A549 (cell line): ENCODE measurements at regions not wholly inside any gene's neighbourhood (a gene's known extent, or its start where the extent isn't known, plus 50 kb on each side); places are given as distances from the start of the nearest gene placed in this dataset.

Experiments used
- ATAC-seq, 2 experiments: fragments of 200-7000 bp in 1 of 2; fragments of >200 bp in 1 of 2; cut with Nextera tagmentation in 1 of 2; cut with Tn5 transposase in 1 of 2; 3 replicates each; pipeline versions ENCODE4 v1.8.0 to v1.9.1; 2018 to 2020; ENCODE audit warnings: mild to moderate bottlenecking in 1 of 2, moderate library complexity in 1 of 2
- CTCF ChIA-PET: fragments of 300-600 bp; sonication (Branson Sonifier 250); formaldehyde crosslinking; extraction: SDS; loops from one replicate; lab custom pipeline; 2021; ENCODE audit warnings: antibody characterized with exemption, inconsistent platforms; lab: Yijun Ruan, JAX
- POLR2A ChIA-PET: fragments of 350-600 bp; formaldehyde crosslinking; extraction: SDS; loops from one replicate; lab custom pipeline; 2021; ENCODE audit warnings: antibody characterized with exemption, inconsistent platforms; lab: Yijun Ruan, JAX
- DNase-seq, 2 experiments: peaks; one replicate each; pipeline versions ENCODE4 v3.0.0 to v3.0.0-alpha.2; 2011 to 2016; ENCODE audit warnings: low read depth in 1 of 2, low spot score in 1 of 2
- FAIRE-seq: peaks from 2 replicates; lab custom pipeline; 2011; peaks lifted over from hg19 to GRCh38; lab: Jason Lieb, UNC
- H3K27ac ChIP-seq, 2 experiments: fragments of >200 bp; sonication (Bioruptor Twin); formaldehyde crosslinking; 3 replicates each; pipeline ENCODE4 v1.5.1; 2016 to 2017
- H3K4me1 ChIP-seq: fragments of >200 bp; sonication (Bioruptor Twin); formaldehyde crosslinking; 3 replicates; pipeline ENCODE4 v1.6.1; 2016
- H3K4me2 ChIP-seq: fragments of >200 bp; sonication (Bioruptor Twin); formaldehyde crosslinking; 3 replicates; pipeline ENCODE4 v1.6.1; 2016
- H3K4me3 ChIP-seq: fragments of >200 bp; sonication (Bioruptor Twin); formaldehyde crosslinking; 3 replicates; pipeline ENCODE4 v1.5.1; 2016
- H3K9me3 ChIP-seq: fragments of >200 bp; sonication (Bioruptor Twin); formaldehyde crosslinking; 3 replicates; pipeline ENCODE4 v1.6.1; 2016
- EHF ChIP-seq: fragments of 250-450 bp; sonication (Bioruptor Pico); IDR thresholded peaks from 2 replicates; pipeline ENCODE4 v1.5.0; 2020; ENCODE audit warnings: mild to moderate bottlenecking
- EP300 ChIP-seq, 2 experiments: fragments of >200 bp; sonication (Bioruptor Twin); formaldehyde crosslinking; IDR thresholded peaks; 2 replicates in 1 of 2; 3 replicates in 1 of 2; pipeline ENCODE4 v1.6.1; 2016 to 2017
- ESRRA ChIP-seq: fragments of 150-350 bp; IDR thresholded peaks from 2 replicates; pipeline ENCODE4 v1.6.1; 2014; ENCODE audit warnings: mild to moderate bottlenecking, low read length, borderline replicate concordance
- FOXS1 ChIP-seq: fragments of 250-450 bp; sonication (Bioruptor Pico); IDR thresholded peaks from 2 replicates; pipeline ENCODE4 v1.5.0; 2020; ENCODE audit warnings: mild to moderate bottlenecking, moderate library complexity
- HOXB13 ChIP-seq: fragments of 250-450 bp; sonication (Bioruptor Pico); IDR thresholded peaks from 2 replicates; pipeline ENCODE4 v1.5.0; 2020; ENCODE audit warnings: low read depth, mild to moderate bottlenecking, moderate library complexity
- HOXB5 ChIP-seq: fragments of 250-450 bp; sonication (Bioruptor Pico); IDR thresholded peaks from 2 replicates; pipeline ENCODE4 v1.5.0; 2020; ENCODE audit warnings: mild to moderate bottlenecking, moderate library complexity
- KDM1A ChIP-seq: fragments of 200-600 bp; sonication (generic); IDR thresholded peaks from 2 replicates; pipeline ENCODE4 v1.6.1; 2016; ENCODE audit warnings: low read depth, mild to moderate bottlenecking
- MYC ChIP-seq: IDR thresholded peaks from 2 replicates; pipeline ENCODE4 v1.6.1; 2012; ENCODE audit warnings: mild to moderate bottlenecking, inconsistent platforms, low read length, improper control_type of control experiment, borderline replicate concordance
- NPAS2 ChIP-seq: fragments of 250-450 bp; sonication (Bioruptor Pico); IDR thresholded peaks from 2 replicates; pipeline ENCODE4 v1.8.0; 2022; ENCODE audit warnings: mild to moderate bottlenecking, moderate library complexity, borderline replicate concordance
- NR3C1 ChIP-seq: fragments of >200 bp; sonication (Bioruptor Twin); formaldehyde crosslinking; IDR thresholded peaks from 3 replicates; pipeline ENCODE4 v1.6.1; 2017
- POLR2A ChIP-seq: IDR thresholded peaks from 2 replicates; pipeline ENCODE4 v1.6.1; 2012; ENCODE audit warnings: mild to moderate bottlenecking, low read length
- RARB ChIP-seq: fragments of 250-450 bp; sonication (Bioruptor Pico); IDR thresholded peaks from 2 replicates; pipeline ENCODE4 v1.8.0; 2021; ENCODE audit warnings: mild to moderate bottlenecking, moderate library complexity
- SREBF2 ChIP-seq: fragments of 450-650 bp; IDR thresholded peaks from 2 replicates; pipeline ENCODE4 v1.6.1; 2014; ENCODE audit warnings: mild to moderate bottlenecking, moderate library complexity
- TP53 ChIP-seq: fragments of 250-450 bp; sonication (Bioruptor Pico); IDR thresholded peaks from 2 replicates; pipeline ENCODE4 v1.5.0; 2021; ENCODE audit warnings: mild to moderate bottlenecking, moderate library complexity
- USF2 ChIP-seq: fragments of 450-650 bp; IDR thresholded peaks from 2 replicates; pipeline ENCODE4 v1.6.1; 2014; ENCODE audit warnings: antibody characterized with exemption
- WGBS: methylation state at CpG from one replicate; pipeline ENCODE4 v1.1.6; 2017; ENCODE audit errors: missing lambda C conversion rate; 5-methylcytosine and 5-hydroxymethylcytosine counted together
- TF ChIP-seq, protein P1 (sequence below): fragments of 250-450 bp; sonication (Bioruptor Pico); IDR thresholded peaks from 2 replicates; pipeline ENCODE4 v1.5.0; 2020; ENCODE audit warnings: low read depth, mild to moderate bottlenecking, moderate library complexity
- TF ChIP-seq, protein P2 (sequence below): fragments of >200 bp; sonication (Bioruptor Twin); formaldehyde crosslinking; IDR thresholded peaks from 3 replicates; pipeline ENCODE4 v1.6.1; 2016
- TF ChIP-seq, protein P3 (sequence below): fragments of 250-450 bp; sonication (Bioruptor Pico); IDR thresholded peaks from 2 replicates; pipeline ENCODE4 v1.5.0; 2021; ENCODE audit warnings: mild to moderate bottlenecking, moderate library complexity, borderline replicate concordance
- TF ChIP-seq, protein P4 (sequence below): fragments of 200-600 bp; sonication (generic); IDR thresholded peaks from 2 replicates; pipeline ENCODE4 v1.6.1; 2016; ENCODE audit warnings: antibody characterized with exemption, mild to moderate bottlenecking, moderate library complexity
- TF ChIP-seq, protein P5 (sequence below): IDR thresholded peaks from 2 replicates; pipeline ENCODE4 v1.6.1; 2012

GRCh38 chr14:97057238-97058073, 260.3 kb downstream of the VRK1 start:
- 50% methylated on average over 16 of the region's 16 CpGs for WGBS
- ATAC-seq (no peak), DNase-seq (no peak), FAIRE-seq (no peak)
- POLR2A ChIA-PET = no interaction called here
- no peak overlapping the region for H3K27ac ChIP-seq
- TF ChIP-seq NR3C1 (no peak), KDM1A (no peak), FOXS1 (CRISPR knock-in tag) (no peak), RARB (CRISPR knock-in tag) (no peak), EP300 (IDR thresholded peaks at IDR 0.05) (no peak)
- TF ChIP-seq, protein P1, sequence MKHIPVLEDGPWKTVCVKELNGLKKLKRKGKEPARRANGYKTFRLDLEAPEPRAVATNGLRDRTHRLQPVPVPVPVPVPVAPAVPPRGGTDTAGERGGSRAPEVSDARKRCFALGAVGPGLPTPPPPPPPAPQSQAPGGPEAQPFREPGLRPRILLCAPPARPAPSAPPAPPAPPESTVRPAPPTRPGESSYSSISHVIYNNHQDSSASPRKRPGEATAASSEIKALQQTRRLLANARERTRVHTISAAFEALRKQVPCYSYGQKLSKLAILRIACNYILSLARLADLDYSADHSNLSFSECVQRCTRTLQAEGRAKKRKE (CRISPR knock-in tag) = no peak
- H3K9me3 ChIP-seq = no peaks in the 10 kb centered on the region
- H3K4me1 ChIP-seq = no peaks in the 10 kb centered on the region
- CTCF ChIA-PET = interaction anchor here (0.6 to 0.7 kb wide), 2 partner anchors 41 to 42 kb away, joined by 3 read pairs; no protein-coding TSS in a partner anchor
- H3K4me3 ChIP-seq = no peak overlapping the region
- H3K4me2 ChIP-seq = no peak overlapping the region

DNA sequence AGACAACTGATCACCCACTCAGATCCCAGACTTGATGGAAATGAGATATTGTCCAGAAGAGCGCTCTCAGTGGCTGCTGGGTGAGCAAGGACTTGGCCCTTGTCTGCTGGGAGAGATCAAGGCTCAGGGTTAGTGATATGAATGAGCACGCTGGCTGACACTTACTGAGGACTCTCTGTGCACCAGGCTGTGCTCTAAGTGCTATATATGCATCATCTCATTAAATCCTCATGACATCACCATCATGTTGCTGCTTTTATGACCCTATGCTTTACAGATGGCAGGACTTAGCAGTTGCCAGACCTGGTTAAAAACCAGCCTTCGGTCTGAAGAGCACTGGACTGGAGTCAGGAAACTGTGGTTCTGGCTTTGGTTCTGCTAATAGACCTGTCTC, 260.9 kb downstream of the VRK1 start:
- Histone ChIP-seq H3K4me2 (no peak overlapping the region), H3K4me3 (no peak overlapping the region), H3K9me3 (no peaks in the 10 kb centered on the region), H3K27ac (no peak overlapping the region), H3K4me1 (no peaks in the 10 kb centered on the region)
- POLR2A ChIA-PET = no interaction called here
- CTCF ChIA-PET = interaction anchor here (0.6 kb wide), 1 partner anchor 41 kb away, joined by 3 read pairs; no protein-coding TSS in a partner anchor
- WGBS = 14% methylated on average over 3 of the region's 3 CpGs
- DNase-seq (no peak), FAIRE-seq (no peak), ATAC-seq (no peak)
- TF ChIP-seq EHF (CRISPR knock-in tag) (no peak), HOXB13 (CRISPR knock-in tag) (no peak), POLR2A (no peak)
- TF ChIP-seq, protein P2, sequence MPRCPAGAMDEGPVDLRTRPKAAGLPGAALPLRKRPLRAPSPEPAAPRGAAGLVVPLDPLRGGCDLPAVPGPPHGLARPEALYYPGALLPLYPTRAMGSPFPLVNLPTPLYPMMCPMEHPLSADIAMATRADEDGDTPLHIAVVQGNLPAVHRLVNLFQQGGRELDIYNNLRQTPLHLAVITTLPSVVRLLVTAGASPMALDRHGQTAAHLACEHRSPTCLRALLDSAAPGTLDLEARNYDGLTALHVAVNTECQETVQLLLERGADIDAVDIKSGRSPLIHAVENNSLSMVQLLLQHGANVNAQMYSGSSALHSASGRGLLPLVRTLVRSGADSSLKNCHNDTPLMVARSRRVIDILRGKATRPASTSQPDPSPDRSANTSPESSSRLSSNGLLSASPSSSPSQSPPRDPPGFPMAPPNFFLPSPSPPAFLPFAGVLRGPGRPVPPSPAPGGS = no peak
- TF ChIP-seq, protein P3, sequence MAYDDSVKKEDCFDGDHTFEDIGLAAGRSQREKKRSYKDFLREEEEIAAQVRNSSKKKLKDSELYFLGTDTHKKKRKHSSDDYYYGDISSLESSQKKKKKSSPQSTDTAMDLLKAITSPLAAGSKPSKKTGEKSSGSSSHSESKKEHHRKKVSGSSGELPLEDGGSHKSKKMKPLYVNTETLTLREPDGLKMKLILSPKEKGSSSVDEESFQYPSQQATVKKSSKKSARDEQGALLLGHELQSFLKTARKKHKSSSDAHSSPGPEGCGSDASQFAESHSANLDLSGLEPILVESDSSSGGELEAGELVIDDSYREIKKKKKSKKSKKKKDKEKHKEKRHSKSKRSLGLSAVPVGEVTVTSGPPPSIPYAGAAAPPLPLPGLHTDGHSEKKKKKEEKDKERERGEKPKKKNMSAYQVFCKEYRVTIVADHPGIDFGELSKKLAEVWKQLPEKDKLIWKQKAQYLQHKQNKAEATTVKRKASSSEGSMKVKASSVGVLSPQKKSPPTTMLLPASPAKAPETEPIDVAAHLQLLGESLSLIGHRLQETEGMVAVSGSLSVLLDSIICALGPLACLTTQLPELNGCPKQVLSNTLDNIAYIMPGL = no peak
- TF ChIP-seq, protein P4, sequence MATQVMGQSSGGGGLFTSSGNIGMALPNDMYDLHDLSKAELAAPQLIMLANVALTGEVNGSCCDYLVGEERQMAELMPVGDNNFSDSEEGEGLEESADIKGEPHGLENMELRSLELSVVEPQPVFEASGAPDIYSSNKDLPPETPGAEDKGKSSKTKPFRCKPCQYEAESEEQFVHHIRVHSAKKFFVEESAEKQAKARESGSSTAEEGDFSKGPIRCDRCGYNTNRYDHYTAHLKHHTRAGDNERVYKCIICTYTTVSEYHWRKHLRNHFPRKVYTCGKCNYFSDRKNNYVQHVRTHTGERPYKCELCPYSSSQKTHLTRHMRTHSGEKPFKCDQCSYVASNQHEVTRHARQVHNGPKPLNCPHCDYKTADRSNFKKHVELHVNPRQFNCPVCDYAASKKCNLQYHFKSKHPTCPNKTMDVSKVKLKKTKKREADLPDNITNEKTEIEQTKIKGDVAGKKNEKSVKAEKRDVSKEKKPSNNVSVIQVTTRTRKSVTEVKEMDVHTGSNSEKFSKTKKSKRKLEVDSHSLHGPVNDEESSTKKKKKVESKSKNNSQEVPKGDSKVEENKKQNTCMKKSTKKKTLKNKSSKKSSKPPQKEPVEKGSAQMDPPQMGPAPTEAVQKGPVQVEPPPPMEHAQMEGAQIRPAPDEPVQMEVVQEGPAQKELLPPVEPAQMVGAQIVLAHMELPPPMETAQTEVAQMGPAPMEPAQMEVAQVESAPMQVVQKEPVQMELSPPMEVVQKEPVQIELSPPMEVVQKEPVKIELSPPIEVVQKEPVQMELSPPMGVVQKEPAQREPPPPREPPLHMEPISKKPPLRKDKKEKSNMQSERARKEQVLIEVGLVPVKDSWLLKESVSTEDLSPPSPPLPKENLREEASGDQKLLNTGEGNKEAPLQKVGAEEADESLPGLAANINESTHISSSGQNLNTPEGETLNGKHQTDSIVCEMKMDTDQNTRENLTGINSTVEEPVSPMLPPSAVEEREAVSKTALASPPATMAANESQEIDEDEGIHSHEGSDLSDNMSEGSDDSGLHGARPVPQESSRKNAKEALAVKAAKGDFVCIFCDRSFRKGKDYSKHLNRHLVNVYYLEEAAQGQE = no peak

DNA sequence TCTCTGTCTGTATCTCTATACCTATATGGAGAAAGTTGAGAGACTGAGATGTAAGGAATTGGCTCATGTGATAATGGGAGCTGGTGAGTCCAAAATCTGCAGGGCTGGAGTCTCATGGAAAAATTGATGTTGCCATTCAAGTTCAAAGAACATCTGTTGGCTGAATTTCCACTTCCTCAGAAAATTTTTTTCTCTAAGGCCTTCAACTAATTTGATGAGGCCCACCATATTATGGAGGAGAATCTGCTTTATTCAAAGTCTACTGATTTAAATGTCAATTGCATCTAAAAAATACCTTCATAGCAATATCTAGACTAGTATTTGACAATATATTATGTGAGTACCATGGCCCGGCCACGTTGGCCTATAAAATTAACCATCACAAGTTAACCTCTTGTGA, 261.4 kb downstream of the VRK1 start:
- ChIA-PET CTCF (no interaction called here), POLR2A (no interaction called here)
- Histone ChIP-seq H3K4me2 (no peak overlapping the region), H3K9me3 (no peaks in the 10 kb centered on the region), H3K4me3 (no peak overlapping the region), H3K27ac (no peak overlapping the region), H3K4me1 (no peaks in the 10 kb centered on the region)
- no peak for ATAC-seq
- no peak for DNase-seq
- 41% methylated on average over 2 of the region's 2 CpGs for WGBS
- no peak for FAIRE-seq
- TF ChIP-seq, protein P3 = no peak
- TF ChIP-seq NR3C1 (no peak), POLR2A (no peak), SREBF2 (no peak), USF2 (no peak), ESRRA (no peak), NPAS2 (CRISPR knock-in tag) (no peak), HOXB5 (CRISPR knock-in tag) (no peak), TP53 (CRISPR knock-in tag) (no peak), MYC (no peak)
- TF ChIP-seq, protein P5, sequence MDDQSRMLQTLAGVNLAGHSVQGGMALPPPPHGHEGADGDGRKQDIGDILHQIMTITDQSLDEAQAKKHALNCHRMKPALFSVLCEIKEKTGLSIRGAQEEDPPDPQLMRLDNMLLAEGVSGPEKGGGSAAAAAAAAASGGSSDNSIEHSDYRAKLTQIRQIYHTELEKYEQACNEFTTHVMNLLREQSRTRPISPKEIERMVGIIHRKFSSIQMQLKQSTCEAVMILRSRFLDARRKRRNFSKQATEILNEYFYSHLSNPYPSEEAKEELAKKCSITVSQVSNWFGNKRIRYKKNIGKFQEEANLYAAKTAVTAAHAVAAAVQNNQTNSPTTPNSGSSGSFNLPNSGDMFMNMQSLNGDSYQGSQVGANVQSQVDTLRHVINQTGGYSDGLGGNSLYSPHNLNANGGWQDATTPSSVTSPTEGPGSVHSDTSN = no peak
